Colonic mucosa (tissue), 4 donors: ENCODE measurements at regions not wholly inside any gene's neighbourhood (a gene's known extent, or its start where the extent isn't known, plus 50 kb on each side); places are given as distances from the start of the nearest gene placed in this dataset.

Experiments used
- DNase-seq: peaks from one replicate; pipeline ENCODE4 v3.0.0-alpha.2; 2020
- H3K27ac ChIP-seq: fragments of 200-600 bp; one replicate; pipeline ENCODE4 v1.8.0; 2021
- H3K27me3 ChIP-seq: fragments of 200-600 bp; one replicate; pipeline ENCODE4 v1.8.0; 2021
- H3K36me3 ChIP-seq: fragments of 200-600 bp; one replicate; pipeline ENCODE4 v1.8.0; 2021
- H3K4me1 ChIP-seq: fragments of 200-600 bp; one replicate; pipeline ENCODE4 v1.8.0; 2021; ENCODE audit warnings: mild to moderate bottlenecking
- H3K4me3 ChIP-seq: fragments of 200-600 bp; one replicate; pipeline ENCODE4 v1.8.0; 2021
- H3K9ac ChIP-seq, 2 donors: one replicate each; pipeline ENCODE4 v1.7.0; 2013; ENCODE audit warnings: control low read depth in 2 of 2, low read depth in 2 of 2, low read length in 2 of 2
- H3K9me3 ChIP-seq: fragments of 200-600 bp; one replicate; pipeline ENCODE4 v1.8.0; 2021
- intact Hi-C: fragments of 100-400 bp; cut with DNase I; formaldehyde crosslinking; loops from one replicate; pipeline ENCODE4 v1.14.1; 2022
- TF ChIP-seq, protein P1 (sequence below): fragments of 200-600 bp; IDR thresholded peaks from one replicate; pipeline ENCODE4 v1.8.0; 2022; ENCODE audit warnings: antibody characterized with exemption, mild to moderate bottlenecking
- donor health status: healthy.
- donor health status: DM: no; HTN: no; CAD: no.
- donor health status: DM: no; HTN: no; CAD: no.

DNA sequence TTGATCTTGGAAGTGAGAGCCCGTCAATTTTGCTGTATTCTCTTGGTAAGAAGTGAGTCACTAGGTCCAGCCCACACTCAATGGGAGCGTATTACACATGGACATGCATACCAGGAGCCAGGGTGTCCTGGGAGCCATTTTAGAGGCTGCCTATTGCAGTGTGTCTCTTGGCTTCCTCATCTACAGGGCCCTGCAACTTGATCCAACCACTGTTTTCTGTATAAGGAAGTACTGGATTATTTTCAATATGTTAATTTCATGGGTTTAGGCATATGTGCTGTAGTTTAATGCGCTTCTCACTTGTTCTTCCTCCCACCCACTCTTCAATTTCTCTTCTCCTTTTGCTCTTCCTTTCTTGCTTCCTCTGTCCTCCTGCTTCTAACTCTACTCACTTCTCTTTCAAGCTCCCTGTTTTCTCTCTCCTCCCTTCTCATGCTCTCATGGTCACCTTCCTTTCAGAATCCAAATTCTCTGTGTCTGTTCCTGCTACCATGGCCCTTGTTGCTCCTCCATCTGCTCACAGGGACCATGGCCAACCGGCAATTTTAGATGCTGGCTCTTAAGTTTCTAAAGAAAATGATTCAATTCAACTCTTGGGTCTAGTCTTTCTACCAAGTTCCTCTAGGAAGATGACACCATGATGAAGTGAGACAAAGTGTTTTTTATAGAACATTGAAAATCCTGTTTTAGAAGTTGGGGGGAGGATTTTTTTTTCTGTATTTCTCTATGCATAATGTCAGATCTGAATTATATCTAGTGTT lies 152.0 kb upstream of the ZEB2 start:
- no peak for DNase-seq
- no peak overlapping the region for H3K27ac ChIP-seq
- H3K27me3 ChIP-seq: no peaks in the 10 kb centered on the region
- H3K4me1 ChIP-seq: no peaks in the 10 kb centered on the region
- intact Hi-C loops: no loop called here
- H3K4me3 ChIP-seq: no peak overlapping the region
- H3K9ac ChIP-seq: no peak overlapping the region
- TF ChIP-seq, protein P1, sequence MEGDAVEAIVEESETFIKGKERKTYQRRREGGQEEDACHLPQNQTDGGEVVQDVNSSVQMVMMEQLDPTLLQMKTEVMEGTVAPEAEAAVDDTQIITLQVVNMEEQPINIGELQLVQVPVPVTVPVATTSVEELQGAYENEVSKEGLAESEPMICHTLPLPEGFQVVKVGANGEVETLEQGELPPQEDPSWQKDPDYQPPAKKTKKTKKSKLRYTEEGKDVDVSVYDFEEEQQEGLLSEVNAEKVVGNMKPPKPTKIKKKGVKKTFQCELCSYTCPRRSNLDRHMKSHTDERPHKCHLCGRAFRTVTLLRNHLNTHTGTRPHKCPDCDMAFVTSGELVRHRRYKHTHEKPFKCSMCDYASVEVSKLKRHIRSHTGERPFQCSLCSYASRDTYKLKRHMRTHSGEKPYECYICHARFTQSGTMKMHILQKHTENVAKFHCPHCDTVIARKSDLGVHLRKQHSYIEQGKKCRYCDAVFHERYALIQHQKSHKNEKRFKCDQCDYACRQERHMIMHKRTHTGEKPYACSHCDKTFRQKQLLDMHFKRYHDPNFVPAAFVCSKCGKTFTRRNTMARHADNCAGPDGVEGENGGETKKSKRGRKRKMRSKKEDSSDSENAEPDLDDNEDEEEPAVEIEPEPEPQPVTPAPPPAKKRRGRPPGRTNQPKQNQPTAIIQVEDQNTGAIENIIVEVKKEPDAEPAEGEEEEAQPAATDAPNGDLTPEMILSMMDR: no peak
- no peaks in the 10 kb centered on the region for H3K36me3 ChIP-seq
- no peaks in the 10 kb centered on the region for H3K9me3 ChIP-seq

DNA sequence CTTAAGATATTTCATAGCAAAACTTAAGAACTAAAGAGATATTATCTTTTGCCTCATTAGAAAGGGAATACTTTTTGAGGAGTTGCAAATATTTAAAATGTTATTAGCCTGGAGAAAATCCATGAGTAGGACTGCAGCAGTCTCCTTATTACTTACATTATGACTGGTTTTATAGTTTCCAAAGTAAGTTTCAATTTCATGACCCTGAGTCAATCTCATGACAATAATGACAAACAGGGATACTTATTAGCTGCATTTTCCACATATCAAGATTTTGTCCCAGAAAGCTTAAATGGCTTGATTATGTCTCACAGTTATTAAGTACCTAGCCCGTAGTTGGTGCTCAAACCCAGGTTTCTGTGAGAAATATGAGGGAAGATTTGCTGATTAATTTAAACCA lies 150.8 kb upstream of the ZEB2 start:
- no peaks in the 10 kb centered on the region for H3K36me3 ChIP-seq
- no peaks in the 10 kb centered on the region for H3K27me3 ChIP-seq
- no peak overlapping the region for H3K27ac ChIP-seq
- no peak overlapping the region for H3K4me3 ChIP-seq
- H3K9ac ChIP-seq: no peak overlapping the region
- intact Hi-C loops: no loop called here
- TF ChIP-seq, protein P1: no peak
- H3K4me1 ChIP-seq: no peaks in the 10 kb centered on the region
- no peak for DNase-seq
- no peaks in the 10 kb centered on the region for H3K9me3 ChIP-seq

DNA sequence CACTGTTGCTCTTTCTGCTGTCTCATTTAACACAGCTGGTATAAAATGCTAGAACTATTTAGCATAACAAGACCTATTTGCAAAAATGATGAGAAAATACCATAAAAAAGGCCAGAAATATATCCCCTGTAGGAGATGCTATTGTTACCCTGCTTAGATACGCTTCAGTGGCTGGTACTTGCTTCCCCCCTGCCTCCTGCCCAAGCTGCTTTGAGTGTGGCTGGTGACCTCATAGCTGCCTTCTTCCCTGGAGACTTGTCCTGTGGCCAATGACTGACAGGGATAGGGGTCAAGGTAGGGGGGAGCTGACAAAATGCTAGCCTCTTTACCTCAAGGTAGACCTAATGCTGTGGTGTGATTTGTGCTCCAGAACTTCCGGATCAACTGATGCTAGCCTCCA lies 150.2 kb upstream of the ZEB2 start:
- DNase-seq: no peak
- Histone ChIP-seq H3K4me1 (no peaks in the 10 kb centered on the region), H3K27ac (no peak overlapping the region), H3K4me3 (no peak overlapping the region), H3K36me3 (no peaks in the 10 kb centered on the region), H3K27me3 (no peaks in the 10 kb centered on the region), H3K9me3 (no peaks in the 10 kb centered on the region), H3K9ac (no peak overlapping the region)
- intact Hi-C loops: no loop called here
- TF ChIP-seq, protein P1: no peak

DNA sequence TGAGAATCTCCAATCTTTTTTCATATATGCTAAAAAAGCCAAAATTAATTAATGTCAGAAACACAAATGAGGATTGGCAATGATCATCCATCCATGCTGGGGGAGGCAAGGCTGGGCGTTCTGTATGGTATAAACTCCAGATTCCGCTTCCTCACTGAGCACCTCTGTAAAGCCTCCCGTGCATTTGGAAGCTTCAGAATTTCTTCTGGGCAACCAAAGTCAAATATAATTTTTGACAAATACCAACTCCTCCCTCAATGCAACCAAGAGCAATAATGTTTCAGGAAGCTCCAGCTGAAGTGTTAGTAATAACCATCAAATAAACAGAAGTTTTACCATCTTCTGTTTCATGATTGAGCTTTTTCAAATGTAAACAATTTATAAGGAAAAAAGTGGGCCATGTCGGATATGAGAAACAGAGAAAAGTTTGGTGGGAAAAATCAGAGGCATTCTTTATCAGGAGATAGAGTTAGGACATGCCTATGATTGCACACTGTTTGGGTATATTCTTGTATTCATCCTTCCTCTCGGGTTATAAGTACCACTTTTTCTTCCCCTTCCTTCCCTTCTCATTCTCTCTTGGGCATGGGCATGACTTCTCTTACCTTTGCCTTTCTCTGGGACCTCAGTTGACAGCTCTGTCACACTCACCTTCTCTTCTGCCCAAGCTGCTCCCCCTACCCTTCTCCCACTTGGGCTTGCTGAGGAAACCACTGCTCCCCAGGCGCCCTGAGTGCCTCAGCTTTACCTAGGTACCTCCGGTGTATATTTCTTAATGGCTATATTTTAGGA lies 149.5 kb upstream of the ZEB2 start:
- Histone ChIP-seq H3K36me3 (no peaks in the 10 kb centered on the region), H3K4me3 (no peak overlapping the region), H3K27me3 (no peaks in the 10 kb centered on the region), H3K9me3 (no peaks in the 10 kb centered on the region), H3K9ac (no peak overlapping the region), H3K27ac (no peak overlapping the region), H3K4me1 (no peaks in the 10 kb centered on the region)
- TF ChIP-seq, protein P1: no peak
- no peak for DNase-seq
- intact Hi-C loops: no loop called here

DNA sequence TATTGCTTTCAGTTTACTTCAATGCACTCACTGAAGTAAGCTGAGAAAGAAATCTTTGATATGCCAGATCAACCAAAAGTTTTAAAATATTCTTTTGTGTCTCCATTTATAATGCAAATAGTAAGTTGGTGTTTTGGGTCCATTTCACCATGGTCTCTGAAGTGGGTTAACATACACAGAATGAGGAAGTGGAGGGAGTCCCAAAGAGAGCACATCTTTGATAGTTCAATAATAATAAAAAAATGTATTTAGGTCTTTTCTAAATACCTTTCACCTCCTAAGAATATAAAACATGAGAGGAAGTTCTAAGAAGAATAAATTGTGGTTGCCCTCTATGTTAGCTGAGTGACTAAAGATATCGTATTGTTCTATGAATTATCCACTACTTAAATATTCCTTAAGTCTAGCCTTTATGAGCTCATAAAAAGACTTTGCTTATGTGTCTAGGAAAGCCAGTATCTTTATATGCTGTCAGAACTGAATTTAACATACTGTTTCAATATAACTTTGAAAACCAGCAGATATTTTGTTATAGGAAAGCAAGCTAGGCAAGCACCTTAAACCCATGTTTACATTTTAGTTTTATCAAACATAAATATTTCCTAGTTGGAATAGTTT lies 148.7 kb upstream of the ZEB2 start:
- no peaks in the 10 kb centered on the region for H3K9me3 ChIP-seq
- no peak overlapping the region for H3K27ac ChIP-seq
- no peak overlapping the region for H3K9ac ChIP-seq
- no peaks in the 10 kb centered on the region for H3K36me3 ChIP-seq
- DNase-seq: no peak
- H3K27me3 ChIP-seq: no peaks in the 10 kb centered on the region
- no peaks in the 10 kb centered on the region for H3K4me1 ChIP-seq
- no peak overlapping the region for H3K4me3 ChIP-seq
- intact Hi-C loops: no loop called here
- TF ChIP-seq, protein P1: no peak
